Vagina (tissue), 2 donors: ENCODE measurements at regions not wholly inside any gene's neighbourhood (a gene's known extent, or its start where the extent isn't known, plus 50 kb on each side); places are given as distances from the start of the nearest gene placed in this dataset.

Source experiments
- DNase-seq, 2 donors: peaks; one replicate each; pipeline ENCODE4 v3.0.0-alpha.2; 2017; ENCODE audit errors: extremely low spot score in 2 of 2
- H3K27ac ChIP-seq: fragments of 200-600 bp; sonication (generic); one replicate; pipeline ENCODE4 v1.5.1; 2019
- H3K27me3 ChIP-seq: fragments of 200-600 bp; sonication (generic); one replicate; pipeline ENCODE4 v1.5.1; 2019
- H3K36me3 ChIP-seq, 2 donors: fragments of 200-600 bp; sonication (generic); one replicate each; pipeline ENCODE4 v1.5.1; 2017 to 2019
- H3K4me1 ChIP-seq: fragments of 200-600 bp; sonication (generic); one replicate; pipeline ENCODE4 v1.5.1; 2019
- H3K4me3 ChIP-seq, 2 donors: fragments of 200-600 bp; sonication (generic); 1 replicate in 1 of 2; 2 replicates in 1 of 2; pipeline ENCODE4 v1.5.1; 2016 to 2019
- H3K9me3 ChIP-seq: fragments of 200-600 bp; sonication (generic); one replicate; pipeline ENCODE4 v1.5.1; 2019
- CTCF ChIP-seq, 3 experiments: fragments of 450-650 bp in 2 of 3; fragments of 200-600 bp in 1 of 3; sonication (generic) in 1 of 3; IDR thresholded peaks; one replicate each; pipeline ENCODE4 v1.5.1; 2017 to 2019; ENCODE audit warnings: antibody characterized with exemption in 3 of 3, mild to moderate bottlenecking in 2 of 3, moderate library complexity in 2 of 3
- POLR2A ChIP-seq, 2 donors: fragments of 450-650 bp; IDR thresholded peaks; one replicate each; pipeline ENCODE4 v1.6.1; 2017; ENCODE audit warnings: antibody characterized with exemption in 2 of 2, mild to moderate bottlenecking in 2 of 2, moderate library complexity in 2 of 2
- POLR2AphosphoS5 ChIP-seq, 2 donors: sonication (generic); formaldehyde crosslinking; IDR thresholded peaks; one replicate each; pipeline ENCODE4 v1.9.0; 2017; ENCODE audit warnings: antibody characterized with exemption in 2 of 2, mild to moderate bottlenecking in 2 of 2, low read depth in 1 of 2; ENCODE audit not compliant: insufficient read depth in 1 of 2
- intact Hi-C: fragments of 100-400 bp; cut with DNase I; formaldehyde crosslinking; loops from one replicate; pipeline ENCODE4 v1.15.1; 2023

GRCh38 chr2:144830543-144830942, 310.6 kb upstream of the ZEB2 start:
- Histone ChIP-seq H3K27ac (no peak overlapping the region), H3K27me3 (no peaks in the 10 kb centered on the region), H3K36me3 (no peaks in the 10 kb centered on the region), H3K4me1 (no peaks in the 10 kb centered on the region), H3K4me3 (no peak overlapping the region), H3K9me3 (no peaks in the 10 kb centered on the region)
- intact Hi-C loops: no loop called here
- TF ChIP-seq POLR2AphosphoS5 (IDR thresholded peaks at IDR 0.05; ENCODE audit: insufficient read depth in 1 of 2, low read depth in 1 of 2) (no peak), POLR2A (IDR thresholded peaks at IDR 0.05) (no peak), CTCF (IDR thresholded peaks at IDR 0.05) (no peak)
- no peak for DNase-seq

- Histone ChIP-seq H3K4me3 (no peak overlapping the region), H3K9me3 (no peaks in the 10 kb centered on the region), H3K36me3 (no peaks in the 10 kb centered on the region), H3K4me1 (no peaks in the 10 kb centered on the region), H3K27me3 (no peaks in the 10 kb centered on the region), H3K27ac (no peak overlapping the region)
- intact Hi-C loops: no loop called here
- TF ChIP-seq POLR2AphosphoS5 (IDR thresholded peaks at IDR 0.05; ENCODE audit: insufficient read depth in 1 of 2, low read depth in 1 of 2): no peak
- TF ChIP-seq POLR2A (IDR thresholded peaks at IDR 0.05): no peak
- no peak for TF ChIP-seq CTCF (IDR thresholded peaks at IDR 0.05)
- no peak for DNase-seq
Measured at GRCh38 chr2:144827404-144827803, 307.5 kb upstream of the ZEB2 start.

GRCh38 chr2:144826105-144826504, 306.2 kb upstream of the ZEB2 start:
- Histone ChIP-seq H3K4me1 (no peaks in the 10 kb centered on the region), H3K27me3 (no peaks in the 10 kb centered on the region), H3K9me3 (no peaks in the 10 kb centered on the region), H3K4me3 (no peak overlapping the region), H3K36me3 (no peaks in the 10 kb centered on the region), H3K27ac (no peak overlapping the region)
- TF ChIP-seq POLR2A (IDR thresholded peaks at IDR 0.05) (no peak), CTCF (IDR thresholded peaks at IDR 0.05) (no peak), POLR2AphosphoS5 (IDR thresholded peaks at IDR 0.05; ENCODE audit: insufficient read depth in 1 of 2, low read depth in 1 of 2) (no peak)
- intact Hi-C loops: no loop called here
- DNase-seq: no peak

GRCh38 chr2:144825331-144826020, 305.6 kb upstream of the ZEB2 start:
- DNase-seq: no peak

More at GRCh38 chr2:144825331-144826020, 305.6 kb upstream of the ZEB2 start:
- Histone ChIP-seq H3K27ac (no peak overlapping the region), H3K4me3 (no peak overlapping the region), H3K9me3 (no peaks in the 10 kb centered on the region), H3K36me3 (no peaks in the 10 kb centered on the region), H3K4me1 (no peaks in the 10 kb centered on the region), H3K27me3 (no peaks in the 10 kb centered on the region)
- TF ChIP-seq CTCF (IDR thresholded peaks at IDR 0.05) (no peak), POLR2AphosphoS5 (IDR thresholded peaks at IDR 0.05; ENCODE audit: insufficient read depth in 1 of 2, low read depth in 1 of 2) (no peak), POLR2A (IDR thresholded peaks at IDR 0.05) (no peak)
- intact Hi-C loops: no loop called here
